HCT116 (cell line): ENCODE measurements at regions not wholly inside any gene's neighbourhood (a gene's known extent, or its start where the extent isn't known, plus 50 kb on each side); places are given as distances from the start of the nearest gene placed in this dataset.

Source experiments
- ATAC-seq: fragments of 200-7000 bp; cut with Tn5 transposase; 2 replicates; pipeline ENCODE4 v1.9.1; 2020; ENCODE audit warnings: mild to moderate bottlenecking, moderate library complexity
- BruUV-seq: library from RNA; stranded (reverse); fragments of 400-500 nt; replicated peaks from 2 replicates; lab custom pipeline; 2021; lab: Mats Ljungman, UMichigan
- CTCF ChIA-PET: fragments of 300-600 bp; sonication (Branson Sonifier 250); formaldehyde crosslinking; loops from one replicate; lab custom pipeline; 2021; ENCODE audit warnings: antibody characterized with exemption; lab: Charles Lee
- POLR2A ChIA-PET: fragments of 300-600, 350-600 bp; sonication (Branson Sonifier 250); formaldehyde crosslinking; loops from one replicate; lab custom pipeline; 2021; ENCODE audit warnings: antibody characterized with exemption; lab: Charles Lee
- RAD21 ChIA-PET, 2 experiments: fragments of 300-600 bp; sonication (Branson Sonifier 250); formaldehyde crosslinking; loops; one replicate each; lab custom pipeline; 2023; ENCODE audit warnings: low total read pairs in 2 of 2; ENCODE audit not compliant: uncharacterized antibody in 2 of 2, unreplicated experiment in 2 of 2, low non-redundant PET in 1 of 2; lab: Charles Lee
- DNase-seq: peaks from one replicate; pipeline ENCODE4 v3.0.0-alpha.2; 2010; ENCODE audit warnings: low read depth, low spot score
- H2AFZ ChIP-seq: fragments of 200-600 bp; shearing (Covaris generic), sonication (generic); 2 replicates; pipeline ENCODE4 v1.6.1; 2017; ENCODE audit warnings: low read depth, mixed run types, mixed read lengths, antibody characterized with exemption, low read length; ENCODE audit not compliant: poor library complexity, severe bottlenecking
- H3K27ac ChIP-seq: 2 replicates; pipeline ENCODE4 v1.5.1; 2012; ENCODE audit warnings: low read depth, low read length
- H3K27me3 ChIP-seq: fragments of 200-600 bp; sonication (generic); 2 replicates; pipeline ENCODE4 v1.6.1; 2016; ENCODE audit warnings: mixed run types, low read length, mixed read lengths; ENCODE audit not compliant: insufficient read depth
- H3K36me3 ChIP-seq, 2 experiments: fragments of 200-500 bp in 1 of 2; fragments of 200-600 bp in 1 of 2; sonication (Bioruptor generic) in 1 of 2; sonication (generic) in 1 of 2; 2 replicates each; pipeline versions ENCODE4 v1.5.1 to v1.6.1; 2014 to 2016; ENCODE audit warnings: low read length in 2 of 2, inconsistent platforms in 1 of 2, mixed read lengths in 1 of 2, mixed run types in 1 of 2; ENCODE audit not compliant: insufficient read depth in 2 of 2, control insufficient read depth in 1 of 2
- H3K4me1 ChIP-seq, 2 experiments: fragments of 200-600 bp in 1 of 2; sonication (generic) in 1 of 2; 2 replicates each; pipeline versions ENCODE4 v1.5.1 to v1.6.1; 2012 to 2017; ENCODE audit warnings: low read length in 2 of 2, inconsistent platforms in 1 of 2, mild to moderate bottlenecking in 1 of 2, mixed read lengths in 1 of 2, mixed run types in 1 of 2, moderate library complexity in 1 of 2; ENCODE audit not compliant: insufficient read depth in 2 of 2, control insufficient read depth in 1 of 2
- H3K4me2 ChIP-seq: fragments of 200-600 bp; sonication (generic); 2 replicates; pipeline ENCODE4 v1.6.1; 2017; ENCODE audit warnings: mixed run types, low read length, mixed read lengths
- H3K4me3 ChIP-seq, 2 experiments: fragments of 200-600 bp in 1 of 2; sonication (generic) in 1 of 2; replicated peaks in 1 of 2; 2 replicates each; pipeline ENCODE4 v1.5.1; 2011 to 2016; ENCODE audit warnings: low read length in 2 of 2, control low read depth in 1 of 2, low read depth in 1 of 2, mild to moderate bottlenecking in 1 of 2, mixed read lengths in 1 of 2, mixed run types in 1 of 2
- H3K79me2 ChIP-seq: fragments of 200-600 bp; sonication (generic); 2 replicates; pipeline ENCODE4 v1.6.1; 2017; ENCODE audit warnings: mild to moderate bottlenecking, mixed run types, low read length, moderate library complexity, mixed read lengths; ENCODE audit not compliant: insufficient read depth
- H3K9ac ChIP-seq: fragments of 200-600 bp; sonication (generic); 2 replicates; pipeline ENCODE4 v1.6.1; 2016; ENCODE audit warnings: low read length, mixed read lengths
- H3K9me2 ChIP-seq: fragments of 200-600 bp; sonication (generic), shearing (Covaris generic); 2 replicates; pipeline ENCODE4 v1.6.1; 2017; ENCODE audit warnings: mixed run types, mild to moderate bottlenecking, moderate library complexity; ENCODE audit not compliant: insufficient read depth
- H3K9me3 ChIP-seq, 2 experiments: fragments of 200-500 bp in 1 of 2; fragments of 200-600 bp in 1 of 2; sonication (Bioruptor generic) in 1 of 2; sonication (generic) in 1 of 2; 2 replicates each; pipeline ENCODE4 v1.6.1; 2014 to 2017; ENCODE audit warnings: low read length in 2 of 2, mixed read lengths in 2 of 2, inconsistent platforms in 1 of 2, low read depth in 1 of 2, mild to moderate bottlenecking in 1 of 2, mixed run types in 1 of 2, moderate library complexity in 1 of 2; ENCODE audit not compliant: control insufficient read depth in 1 of 2, insufficient read depth in 1 of 2
- H4K20me1 ChIP-seq: fragments of 200-600 bp; sonication (generic), shearing (Covaris generic); 2 replicates; pipeline ENCODE4 v1.6.1; 2017; ENCODE audit warnings: mixed run types, mild to moderate bottlenecking, moderate library complexity; ENCODE audit not compliant: insufficient read depth
- CBX3 ChIP-seq: IDR thresholded peaks from 2 replicates; pipeline ENCODE4 v1.6.1; 2012; ENCODE audit warnings: low read depth
- CEBPB ChIP-seq: IDR thresholded peaks from 2 replicates; pipeline ENCODE4 v1.6.1; 2012; ENCODE audit warnings: low read depth
- EGR1 ChIP-seq: IDR thresholded peaks from 2 replicates; pipeline ENCODE4 v1.6.1; 2012; ENCODE audit warnings: low read depth
- ELF1 ChIP-seq: IDR thresholded peaks from 2 replicates; pipeline ENCODE4 v1.6.1; 2012; ENCODE audit warnings: low read depth, borderline replicate concordance
- EZH2 ChIP-seq: fragments of 200-600 bp; sonication (generic); IDR thresholded peaks from 2 replicates; pipeline ENCODE4 v1.6.1; 2017; ENCODE audit warnings: antibody characterized with exemption, mixed run types
- EZH2phosphoT487 ChIP-seq: fragments of 200-600 bp; IDR thresholded peaks from 2 replicates; pipeline ENCODE4 v1.6.1; 2018; ENCODE audit warnings: antibody characterized with exemption, borderline replicate concordance
- FOSL1 ChIP-seq: IDR thresholded peaks from 2 replicates; pipeline ENCODE4 v1.6.1; 2012; ENCODE audit warnings: low read depth
- RAD21 ChIP-seq: IDR thresholded peaks from 2 replicates; pipeline ENCODE4 v1.6.1; 2012; ENCODE audit warnings: low read depth, mild to moderate bottlenecking
- SP1 ChIP-seq: IDR thresholded peaks from 2 replicates; pipeline ENCODE4 v1.6.1; 2012; ENCODE audit warnings: low read depth
- SRF ChIP-seq: IDR thresholded peaks from 2 replicates; pipeline ENCODE4 v1.6.1; 2012; ENCODE audit warnings: low read depth
- TCF7L2 ChIP-seq: IDR thresholded peaks from 2 replicates; pipeline ENCODE4 v1.7.0; 2011; ENCODE audit warnings: borderline replicate concordance, inconsistent platforms; ENCODE audit not compliant: insufficient read depth, insufficient read length; ENCODE audit errors: extremely low read depth
- ZFX ChIP-seq: fragments of 450-650 bp; IDR thresholded peaks from 2 replicates; pipeline ENCODE4 v1.6.1; 2017
- ZNF274 ChIP-seq: fragments of 200-500 bp; sonication (Bioruptor generic); IDR thresholded peaks from 2 replicates; pipeline ENCODE4 v1.6.1; 2014; ENCODE audit warnings: mild to moderate bottlenecking, low read depth, low read length, inconsistent platforms
- intact Hi-C: fragments of 100-400 bp; cut with micrococcal nuclease; formaldehyde crosslinking; loops from 2 replicates; pipeline ENCODE4 v1.10.0; 2022
- TF ChIP-seq, protein P1 (sequence below): IDR thresholded peaks from 2 replicates; pipeline ENCODE4 v1.6.1; 2012
- TF ChIP-seq, protein P2 (sequence below): IDR thresholded peaks from 2 replicates; pipeline ENCODE4 v1.6.1; 2012
- TF ChIP-seq, protein P3 (sequence below), 3 experiments: fragments of 200-600 bp in 1 of 3; sonication (generic) in 1 of 3; IDR thresholded peaks in 2 of 3; conservative IDR thresholded peaks in 1 of 3; 2 replicates each; pipeline ENCODE4 v1.5.1; 2012 to 2017; ENCODE audit warnings: low read depth in 2 of 3, low read length in 2 of 3, antibody characterized with exemption in 1 of 3, borderline replicate concordance in 1 of 3, control low read depth in 1 of 3, mild to moderate bottlenecking in 1 of 3, mixed read lengths in 1 of 3, mixed run types in 1 of 3, moderate library complexity in 1 of 3; ENCODE audit not compliant: insufficient read depth in 1 of 3

DNA sequence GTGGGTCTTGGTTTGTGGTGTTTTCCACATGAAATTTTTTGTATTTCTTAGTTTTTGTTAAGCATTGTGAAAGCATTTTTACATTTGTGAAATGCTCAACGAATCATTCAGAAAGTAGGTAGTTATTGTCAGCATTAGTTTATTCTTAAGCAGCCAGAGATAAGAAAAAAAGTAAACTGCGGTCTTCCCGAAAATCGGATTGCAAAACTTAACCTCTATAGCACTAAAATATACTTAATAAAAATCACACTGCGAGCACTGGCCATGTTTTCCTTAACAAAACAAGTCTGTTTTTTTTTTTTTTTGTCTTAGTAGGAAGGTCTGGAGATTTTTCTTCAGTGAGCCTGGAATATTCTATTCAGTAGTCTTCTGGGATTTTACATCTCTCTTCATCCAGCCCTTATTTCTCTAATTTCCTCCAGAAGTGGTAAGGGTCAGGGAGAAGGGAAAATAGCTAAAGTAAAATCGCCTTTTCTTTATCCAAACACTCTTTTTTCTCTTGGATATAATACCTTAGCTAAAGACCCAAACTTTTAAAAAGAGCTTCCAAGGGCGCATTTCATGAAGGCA lies 289.9 kb downstream of the DMAC1 start:
- intact Hi-C loops: no loop called here
- CTCF ChIA-PET: no interaction called here
- TF ChIP-seq FOSL1 (no peak), ELF1 (no peak), SRF (no peak), SP1 (no peak), EZH2phosphoT487 (no peak), RAD21 (no peak), EZH2 (no peak), ZNF274 (no peak), ZFX (no peak), CEBPB (no peak), TCF7L2 (no peak), EGR1 (no peak), CBX3 (no peak)
- TF ChIP-seq, protein P1, sequence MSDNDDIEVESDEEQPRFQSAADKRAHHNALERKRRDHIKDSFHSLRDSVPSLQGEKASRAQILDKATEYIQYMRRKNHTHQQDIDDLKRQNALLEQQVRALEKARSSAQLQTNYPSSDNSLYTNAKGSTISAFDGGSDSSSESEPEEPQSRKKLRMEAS: no peak
- TF ChIP-seq, protein P2, sequence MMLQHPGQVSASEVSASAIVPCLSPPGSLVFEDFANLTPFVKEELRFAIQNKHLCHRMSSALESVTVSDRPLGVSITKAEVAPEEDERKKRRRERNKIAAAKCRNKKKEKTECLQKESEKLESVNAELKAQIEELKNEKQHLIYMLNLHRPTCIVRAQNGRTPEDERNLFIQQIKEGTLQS: no peak
- TF ChIP-seq, protein P3, sequence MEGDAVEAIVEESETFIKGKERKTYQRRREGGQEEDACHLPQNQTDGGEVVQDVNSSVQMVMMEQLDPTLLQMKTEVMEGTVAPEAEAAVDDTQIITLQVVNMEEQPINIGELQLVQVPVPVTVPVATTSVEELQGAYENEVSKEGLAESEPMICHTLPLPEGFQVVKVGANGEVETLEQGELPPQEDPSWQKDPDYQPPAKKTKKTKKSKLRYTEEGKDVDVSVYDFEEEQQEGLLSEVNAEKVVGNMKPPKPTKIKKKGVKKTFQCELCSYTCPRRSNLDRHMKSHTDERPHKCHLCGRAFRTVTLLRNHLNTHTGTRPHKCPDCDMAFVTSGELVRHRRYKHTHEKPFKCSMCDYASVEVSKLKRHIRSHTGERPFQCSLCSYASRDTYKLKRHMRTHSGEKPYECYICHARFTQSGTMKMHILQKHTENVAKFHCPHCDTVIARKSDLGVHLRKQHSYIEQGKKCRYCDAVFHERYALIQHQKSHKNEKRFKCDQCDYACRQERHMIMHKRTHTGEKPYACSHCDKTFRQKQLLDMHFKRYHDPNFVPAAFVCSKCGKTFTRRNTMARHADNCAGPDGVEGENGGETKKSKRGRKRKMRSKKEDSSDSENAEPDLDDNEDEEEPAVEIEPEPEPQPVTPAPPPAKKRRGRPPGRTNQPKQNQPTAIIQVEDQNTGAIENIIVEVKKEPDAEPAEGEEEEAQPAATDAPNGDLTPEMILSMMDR (IDR thresholded peaks at IDR 0.05 in 2 of 3, conservative IDR thresholded peaks at IDR 0.05 in 1 of 3; ENCODE audit: borderline replicate concordance in 1 of 3, insufficient read depth in 1 of 3, low read depth in 2 of 3, low read length in 2 of 3): no peak
- no peak overlapping the region for H3K9ac ChIP-seq
- DNase-seq: no peak
- H3K9me3 ChIP-seq: no peaks in the 10 kb centered on the region
- no peak overlapping the region for H3K4me3 ChIP-seq
- H3K27ac ChIP-seq: no peak overlapping the region
- BruUV-seq: no TSS peak
- H3K36me3 ChIP-seq: no peaks in the 10 kb centered on the region
- POLR2A ChIA-PET: no interaction called here
- RAD21 ChIA-PET: no interaction called here
- no peak overlapping the region for H3K4me2 ChIP-seq
- H3K4me1 ChIP-seq: no peaks in the 10 kb centered on the region
- H3K79me2 ChIP-seq: no peaks in the 10 kb centered on the region
- H3K9me2 ChIP-seq: no peaks in the 10 kb centered on the region
- no peak overlapping the region for H2AFZ ChIP-seq
- no peaks in the 10 kb centered on the region for H3K27me3 ChIP-seq
- H4K20me1 ChIP-seq: no peaks in the 10 kb centered on the region
- no peak for ATAC-seq
